HG03135 (cell line): ENCODE measurements at regions not wholly inside any gene's neighbourhood (a gene's known extent, or its start where the extent isn't known, plus 50 kb on each side); places are given as distances from the start of the nearest gene placed in this dataset.
"Not testable (repeated sequence)": the region's sequence is repeated elsewhere in the genome, so short reads cannot be mapped to it uniquely, and the experiment has no call there.

ENCODE experiments used
- ATAC-seq: cut with Tn5 transposase; IDR thresholded peaks from one replicate; pipeline ENCODE4 v1.9.1; 2021; ENCODE audit warnings: mild to moderate bottlenecking, moderate library complexity; ENCODE audit not compliant: unreplicated experiment

GRCh38 chr3:34895841-34896240, 743.5 kb upstream of the ARPP21 start:
- no peak for ATAC-seq

GRCh38 chr3:34909679-34910078, 729.6 kb upstream of the ARPP21 start:
- not testable (repeated sequence) for ATAC-seq

GRCh38 chr3:34919025-34919424, 720.3 kb upstream of the ARPP21 start:
- no peak for ATAC-seq

DNA sequence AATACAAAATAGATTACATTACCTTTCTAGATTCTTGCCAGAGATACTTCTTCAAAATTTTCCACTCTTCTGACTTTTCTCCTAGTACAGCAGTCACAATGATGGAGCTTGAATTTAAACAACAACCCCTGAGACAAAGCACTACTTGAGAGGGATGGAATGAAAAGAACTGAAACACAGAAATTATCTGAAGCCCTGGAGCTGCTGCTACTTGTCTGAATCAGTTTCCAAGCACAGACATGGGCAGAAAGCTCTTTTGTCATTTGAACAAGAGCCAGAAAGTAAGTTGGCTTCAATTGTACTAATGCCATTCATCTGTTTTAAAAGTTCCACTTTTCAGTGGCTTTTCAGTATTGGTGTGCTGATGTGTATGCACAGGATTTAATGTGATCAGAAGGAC, 718.5 kb upstream of the ARPP21 start:
- no peak for ATAC-seq

DNA sequence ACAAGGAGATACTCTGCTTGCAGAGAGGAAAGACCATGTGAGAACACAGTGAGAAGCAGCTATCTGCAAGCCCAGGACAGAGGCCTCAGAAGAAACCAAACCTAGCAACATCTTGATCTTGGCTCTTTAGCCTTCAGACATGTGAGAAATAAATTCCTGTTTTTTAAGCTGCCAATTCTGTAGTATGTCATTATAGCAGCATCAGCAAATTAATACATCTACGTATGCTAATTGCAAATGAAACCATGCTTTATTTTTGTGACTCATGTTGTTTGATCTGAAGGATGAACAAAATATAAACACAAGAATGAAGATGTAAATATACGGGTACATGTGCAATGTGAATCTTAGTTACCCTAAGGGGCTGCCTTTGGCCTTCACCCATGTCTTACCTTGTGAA, 714.4 kb upstream of the ARPP21 start:
- no peak for ATAC-seq

- no peak for ATAC-seq
Observed at GRCh38 chr3:34925851-34926250, 713.5 kb upstream of the ARPP21 start.

DNA sequence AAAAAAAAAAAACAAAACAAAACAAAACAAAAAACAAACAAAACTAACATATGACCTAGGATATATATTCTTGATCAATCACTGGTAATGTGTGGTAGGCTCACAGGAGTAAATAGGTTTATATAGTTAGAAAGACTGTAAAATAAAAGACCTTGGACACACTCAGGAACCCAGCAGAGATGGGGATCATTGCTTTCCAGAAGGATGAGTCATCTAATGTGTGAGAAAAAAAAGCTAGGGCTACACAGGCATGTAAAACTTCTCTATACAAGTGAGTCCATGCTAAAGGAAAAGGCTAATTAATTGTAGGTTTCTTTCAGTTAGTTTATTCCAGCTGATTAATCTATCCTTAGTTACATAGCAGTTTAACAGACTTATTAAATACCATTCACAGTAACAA, 710.3 kb upstream of the ARPP21 start:
- no peak for ATAC-seq

- no peak for ATAC-seq
Observed at GRCh38 chr3:34934660-34935059, 704.7 kb upstream of the ARPP21 start.

- no peak for ATAC-seq
Observed at GRCh38 chr3:34938784-34939183, 700.5 kb upstream of the ARPP21 start.

GRCh38 chr3:34942256-34942655, 697.1 kb upstream of the ARPP21 start:
- no peak for ATAC-seq

- no peak for ATAC-seq
Observed at GRCh38 chr3:34947834-34948233, 691.5 kb upstream of the ARPP21 start.

GRCh38 chr3:34948517-34948916, 690.8 kb upstream of the ARPP21 start:
- ATAC-seq: no peak

GRCh38 chr3:34955680-34956079, 683.6 kb upstream of the ARPP21 start:
- no peak for ATAC-seq

GRCh38 chr3:34956511-34956910, 682.8 kb upstream of the ARPP21 start:
- ATAC-seq: no peak

- no peak for ATAC-seq
Observed at GRCh38 chr3:34957677-34958076, 681.6 kb upstream of the ARPP21 start.

DNA sequence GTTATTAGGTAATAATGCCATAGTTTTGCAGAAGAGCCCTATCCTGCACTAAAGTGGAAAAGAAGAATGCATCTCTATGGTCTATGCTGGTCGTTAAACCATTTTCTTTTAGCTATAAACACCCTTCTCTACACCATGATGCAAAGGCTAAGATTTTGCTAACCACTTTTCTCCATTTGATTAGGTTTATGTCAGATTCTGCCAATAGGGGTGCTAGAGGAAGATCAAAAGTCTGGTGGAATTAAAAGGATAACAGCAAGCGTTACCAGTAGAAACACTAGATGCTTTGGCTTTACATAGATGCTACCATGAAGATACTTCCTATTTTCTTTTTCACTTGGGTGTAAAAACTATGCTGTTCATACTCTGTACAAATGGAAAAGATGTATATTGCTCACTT, 669.8 kb upstream of the ARPP21 start:
- ATAC-seq: no peak

DNA sequence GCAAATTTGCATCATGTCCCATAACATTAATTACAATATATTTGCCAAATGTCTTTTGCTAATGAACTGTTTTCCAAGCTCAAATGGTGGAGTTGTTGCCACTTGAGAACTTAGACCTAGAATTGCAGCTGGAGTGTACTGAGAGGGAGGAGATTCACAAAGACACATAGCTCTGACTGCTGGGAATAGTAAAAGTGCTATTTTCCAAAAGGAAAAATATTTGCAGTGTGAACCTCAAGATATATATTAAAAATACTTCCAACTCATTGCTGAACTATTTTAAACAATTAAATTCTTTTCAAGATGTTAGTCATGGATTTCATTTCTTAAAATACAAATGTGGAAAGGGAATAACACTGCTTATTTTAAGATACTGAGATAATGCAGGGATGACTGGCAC, 666.8 kb upstream of the ARPP21 start:
- ATAC-seq: no peak

DNA sequence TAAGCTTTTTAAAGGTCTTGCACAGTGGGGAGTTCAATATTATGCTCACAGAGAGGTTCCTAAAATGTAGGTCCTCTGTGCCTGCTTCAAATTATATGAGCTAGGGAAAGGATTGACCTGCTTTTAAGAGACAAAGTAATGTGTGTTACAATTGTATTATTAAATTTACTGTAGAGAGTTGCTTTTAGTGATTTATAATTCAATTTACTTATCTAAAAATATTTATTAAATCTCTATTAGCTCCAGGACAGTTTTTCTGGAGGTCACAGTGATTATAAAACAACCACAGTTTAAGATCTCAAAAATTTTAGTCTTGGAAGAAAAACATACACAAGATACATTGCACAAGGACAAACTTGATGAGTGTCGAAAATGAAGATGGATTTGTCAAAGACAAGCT, 665.7 kb upstream of the ARPP21 start:
- ATAC-seq: no peak

DNA sequence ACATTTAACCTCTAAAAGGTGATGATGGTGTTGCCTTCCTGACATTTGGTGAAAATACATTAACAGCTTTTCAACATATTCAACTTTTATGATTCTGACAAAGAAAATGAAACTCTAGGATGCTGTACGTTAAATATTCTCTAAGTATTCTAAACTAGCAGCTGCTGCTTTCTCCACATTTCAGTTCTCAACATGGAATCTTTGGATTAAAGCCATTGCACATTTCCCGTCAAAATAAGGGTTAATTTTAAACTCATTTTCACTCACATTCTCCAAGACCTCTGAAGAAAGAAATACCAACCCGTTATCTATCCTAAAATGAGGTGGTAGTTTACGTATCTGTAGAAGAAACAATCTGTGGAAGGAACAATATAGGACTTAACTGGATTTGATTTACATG, 655.7 kb upstream of the ARPP21 start:
- no peak for ATAC-seq

- no peak for ATAC-seq
Observed at GRCh38 chr3:34988296-34988695, 651.0 kb upstream of the ARPP21 start.

- no peak for ATAC-seq
Observed at GRCh38 chr3:34995796-34996430, 643.4 kb upstream of the ARPP21 start.

DNA sequence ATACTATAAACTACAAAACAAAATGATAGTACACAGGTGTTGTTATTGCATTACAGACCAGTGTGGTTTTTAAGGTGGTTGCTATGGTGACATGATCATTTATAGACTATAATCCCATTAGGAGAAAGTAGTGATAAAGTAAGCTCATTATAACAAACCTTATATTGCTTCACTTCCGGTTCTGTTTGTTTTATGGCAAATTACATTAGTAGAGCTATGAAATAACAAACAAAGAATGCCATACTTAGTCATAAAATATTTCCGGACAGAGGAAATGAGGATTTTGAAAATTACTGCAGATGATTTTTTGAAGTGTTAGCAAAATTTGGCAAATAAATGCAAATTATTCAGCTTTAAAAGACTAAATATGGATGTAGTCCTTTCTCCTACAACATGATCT, 640.4 kb upstream of the ARPP21 start:
- no peak for ATAC-seq

GRCh38 chr3:35012214-35012613, 627.1 kb upstream of the ARPP21 start:
- ATAC-seq: no peak
